GM23338 (cell line): ENCODE measurements at regions not wholly inside any gene's neighbourhood (a gene's known extent, or its start where the extent isn't known, plus 50 kb on each side); places are given as distances from the start of the nearest gene placed in this dataset.

ENCODE experiments used
- CREB1 ChIP-seq: fragments of 250-450 bp; sonication (Bioruptor Pico); IDR thresholded peaks from 2 replicates; pipeline ENCODE4 v1.5.0; 2020; ENCODE audit warnings: low read depth, mild to moderate bottlenecking, moderate library complexity
- CTCF ChIP-seq, 2 experiments: fragments of 200-600 bp in 1 of 2; sonication (generic) in 1 of 2; conservative IDR thresholded peaks; 2 replicates each; pipeline versions ENCODE4 v1.5.1 to v1.6.1; 2016 to 2017; ENCODE audit warnings: antibody characterized with exemption in 2 of 2, low read depth in 2 of 2, mild to moderate bottlenecking in 2 of 2, moderate library complexity in 1 of 2
- EZH2 ChIP-seq: fragments of 200-600 bp; sonication (generic); IDR thresholded peaks from one replicate; pipeline ENCODE4 v1.8.0; 2017; ENCODE audit warnings: antibody characterized with exemption, mild to moderate bottlenecking, low read depth; ENCODE audit not compliant: unreplicated experiment
- EZH2phosphoT487 ChIP-seq: fragments of 200-600 bp; sonication (generic); IDR thresholded peaks from one replicate; pipeline ENCODE4 v1.8.1; 2018; ENCODE audit warnings: antibody characterized with exemption; ENCODE audit not compliant: unreplicated experiment
- JUNB ChIP-seq: IDR thresholded peaks from one replicate; pipeline ENCODE4 v1.6.1; 2016; ENCODE audit warnings: antibody characterized with exemption; ENCODE audit not compliant: unreplicated experiment
- NANOG ChIP-seq: IDR thresholded peaks from 2 replicates; pipeline ENCODE4 v1.6.1; 2016; ENCODE audit warnings: antibody characterized with exemption, borderline replicate concordance
- POLR2AphosphoS5 ChIP-seq: IDR thresholded peaks from 2 replicates; pipeline ENCODE4 v1.6.1; 2016; ENCODE audit warnings: antibody characterized with exemption, low read depth
- STAT1 ChIP-seq: IDR thresholded peaks from one replicate; pipeline ENCODE4 v1.6.1; 2016; ENCODE audit warnings: antibody characterized with exemption; ENCODE audit not compliant: unreplicated experiment
- ZNF114 ChIP-seq: fragments of 250-450 bp; sonication (Bioruptor Pico); IDR thresholded peaks from 2 replicates; pipeline ENCODE4 v1.5.0; 2020; ENCODE audit warnings: mild to moderate bottlenecking, moderate library complexity
- ZNF331 ChIP-seq: fragments of 250-450 bp; sonication (Bioruptor Pico); IDR thresholded peaks from 2 replicates; pipeline ENCODE4 v1.5.0; 2020; ENCODE audit warnings: low read depth, mild to moderate bottlenecking, moderate library complexity
- TF ChIP-seq, protein P1 (sequence below): IDR thresholded peaks from one replicate; pipeline ENCODE4 v1.6.1; 2018; ENCODE audit warnings: antibody characterized with exemption; ENCODE audit not compliant: unreplicated experiment
- TF ChIP-seq, protein P2 (sequence below): IDR thresholded peaks from 2 replicates; pipeline ENCODE4 v1.6.1; 2016; ENCODE audit warnings: antibody characterized with exemption

GRCh38 chr4:176616151-176616550, 176.6 kb downstream of the VEGFC start:
- TF ChIP-seq EZH2 = no peak
- no peak for TF ChIP-seq CTCF (conservative IDR thresholded peaks at IDR 0.05; ENCODE audit: low read depth in 2 of 2)
- TF ChIP-seq CREB1 (CRISPR knock-in tag) = no peak
- TF ChIP-seq STAT1 = no peak
- TF ChIP-seq POLR2AphosphoS5 = no peak
- TF ChIP-seq, protein P1, sequence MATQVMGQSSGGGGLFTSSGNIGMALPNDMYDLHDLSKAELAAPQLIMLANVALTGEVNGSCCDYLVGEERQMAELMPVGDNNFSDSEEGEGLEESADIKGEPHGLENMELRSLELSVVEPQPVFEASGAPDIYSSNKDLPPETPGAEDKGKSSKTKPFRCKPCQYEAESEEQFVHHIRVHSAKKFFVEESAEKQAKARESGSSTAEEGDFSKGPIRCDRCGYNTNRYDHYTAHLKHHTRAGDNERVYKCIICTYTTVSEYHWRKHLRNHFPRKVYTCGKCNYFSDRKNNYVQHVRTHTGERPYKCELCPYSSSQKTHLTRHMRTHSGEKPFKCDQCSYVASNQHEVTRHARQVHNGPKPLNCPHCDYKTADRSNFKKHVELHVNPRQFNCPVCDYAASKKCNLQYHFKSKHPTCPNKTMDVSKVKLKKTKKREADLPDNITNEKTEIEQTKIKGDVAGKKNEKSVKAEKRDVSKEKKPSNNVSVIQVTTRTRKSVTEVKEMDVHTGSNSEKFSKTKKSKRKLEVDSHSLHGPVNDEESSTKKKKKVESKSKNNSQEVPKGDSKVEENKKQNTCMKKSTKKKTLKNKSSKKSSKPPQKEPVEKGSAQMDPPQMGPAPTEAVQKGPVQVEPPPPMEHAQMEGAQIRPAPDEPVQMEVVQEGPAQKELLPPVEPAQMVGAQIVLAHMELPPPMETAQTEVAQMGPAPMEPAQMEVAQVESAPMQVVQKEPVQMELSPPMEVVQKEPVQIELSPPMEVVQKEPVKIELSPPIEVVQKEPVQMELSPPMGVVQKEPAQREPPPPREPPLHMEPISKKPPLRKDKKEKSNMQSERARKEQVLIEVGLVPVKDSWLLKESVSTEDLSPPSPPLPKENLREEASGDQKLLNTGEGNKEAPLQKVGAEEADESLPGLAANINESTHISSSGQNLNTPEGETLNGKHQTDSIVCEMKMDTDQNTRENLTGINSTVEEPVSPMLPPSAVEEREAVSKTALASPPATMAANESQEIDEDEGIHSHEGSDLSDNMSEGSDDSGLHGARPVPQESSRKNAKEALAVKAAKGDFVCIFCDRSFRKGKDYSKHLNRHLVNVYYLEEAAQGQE = no peak
- TF ChIP-seq, protein P2, sequence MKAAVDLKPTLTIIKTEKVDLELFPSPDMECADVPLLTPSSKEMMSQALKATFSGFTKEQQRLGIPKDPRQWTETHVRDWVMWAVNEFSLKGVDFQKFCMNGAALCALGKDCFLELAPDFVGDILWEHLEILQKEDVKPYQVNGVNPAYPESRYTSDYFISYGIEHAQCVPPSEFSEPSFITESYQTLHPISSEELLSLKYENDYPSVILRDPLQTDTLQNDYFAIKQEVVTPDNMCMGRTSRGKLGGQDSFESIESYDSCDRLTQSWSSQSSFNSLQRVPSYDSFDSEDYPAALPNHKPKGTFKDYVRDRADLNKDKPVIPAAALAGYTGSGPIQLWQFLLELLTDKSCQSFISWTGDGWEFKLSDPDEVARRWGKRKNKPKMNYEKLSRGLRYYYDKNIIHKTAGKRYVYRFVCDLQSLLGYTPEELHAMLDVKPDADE = no peak
- TF ChIP-seq EZH2phosphoT487 = no peak
- TF ChIP-seq ZNF331 (CRISPR knock-in tag) = no peak
- TF ChIP-seq ZNF114 (CRISPR knock-in tag) = no peak
- no peak for TF ChIP-seq JUNB
- TF ChIP-seq NANOG = no peak
